ENCODE measurements at regions not wholly inside any gene's neighbourhood (a gene's known extent, or its start where the extent isn't known, plus 50 kb on each side); places are given as distances from the start of the nearest gene placed in this dataset.

DNA sequence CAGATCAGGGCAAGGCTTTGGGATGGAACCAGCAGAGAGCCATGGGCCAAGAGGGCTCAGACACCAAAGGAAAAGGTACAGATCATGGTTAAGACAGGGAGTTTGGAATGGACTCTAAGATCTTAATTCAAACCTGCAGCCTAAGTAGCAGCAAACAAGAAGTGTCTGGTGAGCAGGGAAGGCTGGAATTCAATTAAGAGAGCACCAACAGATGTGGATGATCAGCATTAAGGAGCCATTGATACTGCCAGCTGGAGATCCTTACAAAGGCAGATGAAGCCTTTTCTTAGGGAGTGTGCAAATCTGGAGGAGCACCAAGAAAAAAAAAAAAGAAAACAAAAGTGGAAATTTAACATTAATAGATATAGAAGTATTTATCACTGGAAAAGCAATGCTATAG, 516.8 kb downstream of the RASEF start:
- TF ChIP-seq, protein P1, sequence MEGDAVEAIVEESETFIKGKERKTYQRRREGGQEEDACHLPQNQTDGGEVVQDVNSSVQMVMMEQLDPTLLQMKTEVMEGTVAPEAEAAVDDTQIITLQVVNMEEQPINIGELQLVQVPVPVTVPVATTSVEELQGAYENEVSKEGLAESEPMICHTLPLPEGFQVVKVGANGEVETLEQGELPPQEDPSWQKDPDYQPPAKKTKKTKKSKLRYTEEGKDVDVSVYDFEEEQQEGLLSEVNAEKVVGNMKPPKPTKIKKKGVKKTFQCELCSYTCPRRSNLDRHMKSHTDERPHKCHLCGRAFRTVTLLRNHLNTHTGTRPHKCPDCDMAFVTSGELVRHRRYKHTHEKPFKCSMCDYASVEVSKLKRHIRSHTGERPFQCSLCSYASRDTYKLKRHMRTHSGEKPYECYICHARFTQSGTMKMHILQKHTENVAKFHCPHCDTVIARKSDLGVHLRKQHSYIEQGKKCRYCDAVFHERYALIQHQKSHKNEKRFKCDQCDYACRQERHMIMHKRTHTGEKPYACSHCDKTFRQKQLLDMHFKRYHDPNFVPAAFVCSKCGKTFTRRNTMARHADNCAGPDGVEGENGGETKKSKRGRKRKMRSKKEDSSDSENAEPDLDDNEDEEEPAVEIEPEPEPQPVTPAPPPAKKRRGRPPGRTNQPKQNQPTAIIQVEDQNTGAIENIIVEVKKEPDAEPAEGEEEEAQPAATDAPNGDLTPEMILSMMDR (IDR thresholded peaks at IDR 0.05) = no peak
- TF ChIP-seq EZH2 (IDR thresholded peaks at IDR 0.05; ENCODE audit: borderline replicate concordance, insufficient read depth, low read depth, low read length, poor library complexity, severe bottlenecking) = no peak
